Neural cell (in vitro differentiated cells): ENCODE measurements at regions not wholly inside any gene's neighbourhood (a gene's known extent, or its start where the extent isn't known, plus 50 kb on each side); places are given as distances from the start of the nearest gene placed in this dataset.

ENCODE experiments used
- H2AFZ ChIP-seq: fragments of 200-600, 300-800 bp; sonication (generic), shearing (Covaris generic); 2 replicates; pipeline ENCODE4 v1.6.0; 2014; ENCODE audit warnings: low read depth, mild to moderate bottlenecking, antibody characterized with exemption, low read length, moderate library complexity
- H3F3A ChIP-seq: fragments of 200-600 bp; shearing (Covaris generic); 2 replicates; pipeline ENCODE4 v1.6.1; 2016; ENCODE audit warnings: mild to moderate bottlenecking, moderate library complexity, mixed read lengths, antibody characterized with exemption, low read length; ENCODE audit not compliant: insufficient read depth, poor library complexity, severe bottlenecking
- H3K27ac ChIP-seq: fragments of 200-600, 300-800 bp; sonication (generic), shearing (Covaris generic); 2 replicates; pipeline ENCODE4 v1.5.1; 2014; ENCODE audit warnings: mild to moderate bottlenecking, low read length, moderate library complexity
- H3K27me3 ChIP-seq: fragments of 300-800, 200-600 bp; sonication (generic), shearing (Covaris generic); 2 replicates; pipeline ENCODE4 v1.6.0; 2014; ENCODE audit warnings: mild to moderate bottlenecking, low read depth, low read length, moderate library complexity; ENCODE audit not compliant: insufficient read depth
- H3K36me3 ChIP-seq: fragments of 300-800, 200-600 bp; sonication (generic), shearing (Covaris generic); 2 replicates; pipeline ENCODE4 v1.5.1; 2014; ENCODE audit warnings: mild to moderate bottlenecking, antibody characterized with exemption, low read length, moderate library complexity; ENCODE audit not compliant: insufficient read depth
- H3K4me2 ChIP-seq: fragments of 300-800, 200-600 bp; sonication (generic), shearing (Covaris generic); 2 replicates; pipeline ENCODE4 v1.6.0; 2014; ENCODE audit warnings: mild to moderate bottlenecking, low read length
- H3K4me3 ChIP-seq: fragments of 300-800, 200-600 bp; sonication (generic), shearing (Covaris generic); 2 replicates; pipeline ENCODE4 v1.5.1; 2014; ENCODE audit warnings: mild to moderate bottlenecking, low read length, moderate library complexity
- H3K79me2 ChIP-seq: fragments of 200-600 bp; shearing (Covaris generic); replicated peaks from 2 replicates; pipeline ENCODE4 v1.6.0; 2014; ENCODE audit warnings: mild to moderate bottlenecking, low read length, moderate library complexity; ENCODE audit not compliant: insufficient read depth
- H3K9ac ChIP-seq: fragments of 300-800, 200-600 bp; sonication (generic), shearing (Covaris generic); 2 replicates; pipeline ENCODE4 v1.6.1; 2016; ENCODE audit warnings: mild to moderate bottlenecking, low read length, mixed read lengths
- H3K9me2 ChIP-seq: fragments of 200-600 bp; shearing (Covaris generic); 2 replicates; pipeline ENCODE4 v1.6.1; 2016; ENCODE audit warnings: mild to moderate bottlenecking, low read length, mixed read lengths; ENCODE audit not compliant: insufficient read depth
- H3K9me3 ChIP-seq: fragments of 200-600, 300-800 bp; sonication (generic), shearing (Covaris generic); 2 replicates; pipeline ENCODE4 v1.6.1; 2016; ENCODE audit warnings: mild to moderate bottlenecking, mixed run types, low read length, moderate library complexity, mixed read lengths
- H4K20me1 ChIP-seq: fragments of 200-600 bp; shearing (Covaris generic); 2 replicates; pipeline ENCODE4 v1.6.1; 2016; ENCODE audit warnings: mild to moderate bottlenecking, mixed run types; ENCODE audit not compliant: insufficient read depth
- CTCF ChIP-seq: fragments of 450-650 bp; IDR thresholded peaks from 2 replicates; pipeline ENCODE4 v1.5.1; 2014; ENCODE audit warnings: antibody characterized with exemption, mild to moderate bottlenecking, moderate library complexity; ENCODE audit not compliant: poor library complexity, severe bottlenecking
- EP300 ChIP-seq: fragments of 450-650 bp; conservative IDR thresholded peaks from 2 replicates; pipeline ENCODE4 v1.6.1; 2014; ENCODE audit warnings: antibody characterized with exemption, mild to moderate bottlenecking, moderate library complexity; ENCODE audit not compliant: poor library complexity, severe bottlenecking
- EZH2 ChIP-seq: fragments of 200-600, 300-800 bp; shearing (Covaris generic), sonication (generic); IDR thresholded peaks from 2 replicates; pipeline ENCODE4 v1.6.1; 2014; ENCODE audit warnings: antibody characterized with exemption, low read length, borderline replicate concordance, mild to moderate bottlenecking; ENCODE audit not compliant: insufficient read depth, poor library complexity, severe bottlenecking
- MXI1 ChIP-seq: fragments of 450-650 bp; conservative IDR thresholded peaks from 2 replicates; pipeline ENCODE4 v1.6.1; 2014; ENCODE audit warnings: antibody characterized with exemption, mild to moderate bottlenecking; ENCODE audit not compliant: poor library complexity, severe bottlenecking
- POLR2AphosphoS5 ChIP-seq: IDR thresholded peaks from 2 replicates; pipeline ENCODE4 v1.6.1; 2012
- RAD21 ChIP-seq: fragments of 450-650 bp; conservative IDR thresholded peaks from 2 replicates; pipeline ENCODE4 v1.6.1; 2014; ENCODE audit warnings: antibody characterized with exemption, mild to moderate bottlenecking, moderate library complexity
- REST ChIP-seq: IDR thresholded peaks from 2 replicates; pipeline ENCODE4 v1.6.1; 2012; ENCODE audit warnings: borderline replicate concordance
- SMC3 ChIP-seq: fragments of 450-650 bp; conservative IDR thresholded peaks from 2 replicates; pipeline ENCODE4 v1.6.1; 2014; ENCODE audit warnings: antibody characterized with exemption, mild to moderate bottlenecking, moderate library complexity; ENCODE audit not compliant: poor library complexity
- TAF1 ChIP-seq: IDR thresholded peaks from 2 replicates; pipeline ENCODE4 v1.6.1; 2012; ENCODE audit warnings: low read depth

DNA sequence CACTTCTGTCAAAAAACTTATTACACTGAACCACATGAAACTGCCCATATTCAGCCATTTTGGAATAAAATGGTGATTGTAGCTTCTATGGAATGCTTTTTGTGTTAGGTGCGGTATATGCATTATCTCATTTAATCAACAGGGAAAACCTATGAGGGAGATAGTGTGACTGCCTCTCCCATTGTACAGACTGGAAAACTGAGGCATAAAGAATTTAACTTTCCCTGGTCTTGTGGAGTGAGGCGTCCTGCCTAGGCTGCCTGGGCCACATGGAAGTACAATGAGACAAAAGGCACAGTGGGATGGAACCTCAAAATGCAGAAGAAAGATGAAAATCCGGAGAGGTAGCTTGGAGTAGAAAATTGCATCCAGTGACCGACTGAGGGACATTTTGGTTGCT, 80.2 kb downstream of the RPLP1 start:
- no peak overlapping the region for H3K4me3 ChIP-seq
- H3K79me2 ChIP-seq = no peaks in the 10 kb centered on the region
- no peaks in the 10 kb centered on the region for H3K36me3 ChIP-seq

GRCh38 chr15:69533522-69533921, 80.9 kb downstream of the RPLP1 start:
- Histone ChIP-seq H2AFZ (no peak overlapping the region), H3K9me3 (no peaks in the 10 kb centered on the region), H3K36me3 (no peaks in the 10 kb centered on the region), H3K9me2 (no peaks in the 10 kb centered on the region), H4K20me1 (no peaks in the 10 kb centered on the region), H3F3A (peaks cover 7% of the 10 kb centered on the region), H3K9ac (no peak overlapping the region), H3K4me3 (no peak overlapping the region), H3K4me2 (no peak overlapping the region), H3K79me2 (no peaks in the 10 kb centered on the region), H3K27ac (no peak overlapping the region), H3K27me3 (no peaks in the 10 kb centered on the region)
- no peak for TF ChIP-seq RAD21
- TF ChIP-seq EZH2 = no peak

More for the DNA sequence above, 80.2 kb downstream of the RPLP1 start:
- Histone ChIP-seq H3K27ac (no peak overlapping the region), H3K27me3 (no peaks in the 10 kb centered on the region), H3F3A (peaks cover 7% of the 10 kb centered on the region), H3K4me2 (no peak overlapping the region), H2AFZ (no peak overlapping the region), H3K9me3 (no peaks in the 10 kb centered on the region), H3K9ac (no peak overlapping the region), H3K9me2 (no peaks in the 10 kb centered on the region), H4K20me1 (no peaks in the 10 kb centered on the region)
- TF ChIP-seq RAD21 = no peak
- TF ChIP-seq CTCF = no peak
- TF ChIP-seq EP300 = no peak
- TF ChIP-seq EZH2 = no peak

DNA sequence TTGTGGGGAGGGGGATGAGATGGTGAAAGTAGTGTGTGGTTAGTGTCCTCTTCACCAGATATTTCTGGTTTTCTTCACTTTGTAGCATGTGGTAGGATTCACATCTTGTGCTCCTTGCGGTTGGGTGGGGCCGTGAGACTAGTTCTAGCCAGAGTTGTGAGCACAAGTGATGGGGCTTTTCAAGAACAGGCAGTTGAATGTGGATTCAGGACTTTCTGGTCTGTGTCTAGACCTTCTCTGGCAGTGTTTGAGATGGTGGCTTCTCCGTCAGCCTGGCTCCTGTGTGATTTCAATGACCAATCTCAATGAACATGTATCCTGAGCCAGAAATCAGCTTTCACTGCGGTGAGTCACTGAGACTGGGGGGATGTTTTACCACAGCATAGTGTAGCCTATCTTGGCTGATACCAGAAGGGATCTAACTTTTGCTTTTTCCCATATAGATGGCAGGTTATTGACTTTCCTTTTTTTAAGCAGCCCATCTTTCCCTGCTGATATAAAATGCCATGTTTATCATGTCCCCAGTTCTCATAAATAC, 82.6 kb downstream of the RPLP1 start:
- Histone ChIP-seq H3F3A (peaks cover 7% of the 10 kb centered on the region), H3K9me2 (no peaks in the 10 kb centered on the region), H3K4me2 (no peak overlapping the region), H3K27me3 (no peaks in the 10 kb centered on the region), H3K27ac (no peak overlapping the region), H3K9me3 (no peaks in the 10 kb centered on the region), H2AFZ (no peak overlapping the region), H3K4me3 (no peak overlapping the region), H3K36me3 (no peaks in the 10 kb centered on the region), H3K9ac (no peak overlapping the region), H3K79me2 (no peaks in the 10 kb centered on the region), H4K20me1 (no peaks in the 10 kb centered on the region)
- TF ChIP-seq EZH2 (no peak), SMC3 (no peak), MXI1 (no peak)

GRCh38 chr15:69535998-69536397, 83.4 kb downstream of the RPLP1 start:
- no peak overlapping the region for H2AFZ ChIP-seq
- H3K27ac ChIP-seq = no peak overlapping the region
- H3K9ac ChIP-seq = no peak overlapping the region
- no peak for TF ChIP-seq EZH2
- no peak for TF ChIP-seq POLR2AphosphoS5
- TF ChIP-seq EP300 = no peak
- TF ChIP-seq RAD21 = no peak
- TF ChIP-seq SMC3 = no peak
- TF ChIP-seq REST = no peak
- TF ChIP-seq TAF1 = no peak
- no peak for TF ChIP-seq MXI1
- no peak for TF ChIP-seq CTCF
- peaks cover 7% of the 10 kb centered on the region for H3F3A ChIP-seq
- no peaks in the 10 kb centered on the region for H3K36me3 ChIP-seq
- H3K4me3 ChIP-seq = no peak overlapping the region
- no peaks in the 10 kb centered on the region for H3K27me3 ChIP-seq
- no peak overlapping the region for H3K4me2 ChIP-seq
- no peaks in the 10 kb centered on the region for H3K9me2 ChIP-seq
- H3K9me3 ChIP-seq = no peaks in the 10 kb centered on the region
- no peaks in the 10 kb centered on the region for H3K79me2 ChIP-seq
- H4K20me1 ChIP-seq = no peaks in the 10 kb centered on the region
